Fibroblast of the aortic adventitia (primary cell): ENCODE measurements at regions not wholly inside any gene's neighbourhood (a gene's known extent, or its start where the extent isn't known, plus 50 kb on each side); places are given as distances from the start of the nearest gene placed in this dataset.

ENCODE experiments used
- DNase-seq: peaks from one replicate; pipeline ENCODE4 v3.0.0-alpha.2; 2010; ENCODE audit warnings: low read depth
- H3K4me3 ChIP-seq: 2 replicates; pipeline ENCODE4 v1.5.1; 2011; ENCODE audit warnings: low read depth, mild to moderate bottlenecking, control low read depth, low read length, moderate library complexity
- CTCF ChIP-seq: IDR thresholded peaks from 2 replicates; pipeline ENCODE4 v1.5.1; 2011; ENCODE audit warnings: mild to moderate bottlenecking, low read length, control low read depth, inconsistent platforms; ENCODE audit not compliant: insufficient read depth

GRCh38 chr7:42409296-42409695 lies 172.3 kb upstream of the GLI3 start:
- DNase-seq: no peak
- H3K4me3 ChIP-seq: no peak overlapping the region
- TF ChIP-seq CTCF: no peak

- no peak for TF ChIP-seq CTCF
- DNase-seq: no peak
- no peak overlapping the region for H3K4me3 ChIP-seq
These were observed 170.8 kb upstream of the GLI3 start for GRCh38 chr7:42407833-42408232.

- TF ChIP-seq CTCF: no peak
- no peak for DNase-seq
- no peak overlapping the region for H3K4me3 ChIP-seq
These were observed 170.2 kb upstream of the GLI3 start for GRCh38 chr7:42407021-42407710.

- no peak for DNase-seq
- no peak overlapping the region for H3K4me3 ChIP-seq
- TF ChIP-seq CTCF: no peak
These were observed 169.3 kb upstream of the GLI3 start for GRCh38 chr7:42406358-42406757.

- no peak for DNase-seq
- no peak for TF ChIP-seq CTCF
These were observed 168.8 kb upstream of the GLI3 start for GRCh38 chr7:42405782-42406181.

GRCh38 chr7:42403831-42404230 lies 166.8 kb upstream of the GLI3 start:
- TF ChIP-seq CTCF: no peak
- H3K4me3 ChIP-seq: no peak overlapping the region
- DNase-seq: no peak

More at GRCh38 chr7:42405782-42406181, 168.8 kb upstream of the GLI3 start:
- no peak overlapping the region for H3K4me3 ChIP-seq

- no peak overlapping the region for H3K4me3 ChIP-seq
- DNase-seq: no peak
- TF ChIP-seq CTCF: no peak
These were observed 164.0 kb upstream of the GLI3 start for GRCh38 chr7:42400961-42401360.
